ENCODE measurements at regions not wholly inside any gene's neighbourhood (a gene's known extent, or its start where the extent isn't known, plus 50 kb on each side); places are given as distances from the start of the nearest gene placed in this dataset.
A peak's percentile ranks its signal among the peaks of the same experiment; 100 is the strongest.
"Not testable (repeated sequence)": the region's sequence is repeated elsewhere in the genome, so short reads cannot be mapped to it uniquely, and the experiment has no call there.

- H3K27ac ChIP-seq: no peak overlapping the region
- DNase-seq (ENCODE audit: low spot score): no peak
- ChIA-PET CTCF (no interaction called here), POLR2A (ENCODE audit: low non-redundant PET) (no interaction called here)
- no peak for TF ChIP-seq CTCF (conservative IDR thresholded peaks at IDR 0.05; ENCODE audit: low read depth)
Observed at GRCh38 chr10:63675171-63675570, 154.0 kb downstream of the REEP3 start.

DNA sequence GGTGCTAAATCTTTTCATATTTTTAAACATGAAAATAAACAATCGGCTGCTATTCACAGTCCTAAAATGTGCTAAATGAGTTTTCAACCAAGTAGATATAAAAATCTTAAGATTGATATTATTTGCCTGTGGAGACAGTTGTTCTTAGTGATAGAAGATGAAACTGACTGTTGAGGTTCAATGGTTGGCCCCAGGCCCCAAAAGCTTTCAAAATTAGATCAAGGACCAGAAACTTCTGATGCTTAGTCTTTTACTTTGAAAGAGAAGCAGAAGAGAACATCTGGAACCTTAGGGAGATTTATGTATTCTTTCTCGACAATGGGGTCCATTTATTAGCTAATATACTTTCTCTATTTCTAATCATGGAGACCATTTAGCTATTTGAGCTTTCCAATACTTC is 155.8 kb downstream of the REEP3 start:
- DNase-seq (ENCODE audit: low spot score): no peak
- no peak for TF ChIP-seq CTCF (conservative IDR thresholded peaks at IDR 0.05; ENCODE audit: low read depth)
- ChIA-PET POLR2A (ENCODE audit: low non-redundant PET) (no interaction called here), CTCF (no interaction called here)
- no peak overlapping the region for H3K27ac ChIP-seq

DNA sequence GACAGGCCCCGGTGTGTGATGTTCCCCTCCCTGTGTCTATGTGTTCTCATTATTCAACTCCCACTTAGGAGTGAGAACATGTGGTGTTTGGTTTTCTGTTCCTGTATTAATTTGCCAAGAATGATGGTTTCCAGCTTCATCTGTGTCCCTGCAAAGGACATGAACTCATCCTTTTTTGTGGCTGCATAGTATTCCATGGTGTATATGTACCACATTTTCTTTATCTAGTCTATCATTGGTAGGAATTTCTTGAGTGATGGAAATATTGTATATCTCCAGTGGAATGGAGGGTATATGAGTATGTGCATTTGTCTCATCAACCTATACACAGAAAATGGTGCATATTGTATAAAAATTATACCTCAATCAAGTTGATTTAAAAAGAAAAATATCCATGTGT is 159.3 kb downstream of the REEP3 start:
- POLR2A ChIA-PET (ENCODE audit: low non-redundant PET); CTCF ChIA-PET: not testable (repeated sequence)

GRCh38 chr10:63681993-63682697 is 160.9 kb downstream of the REEP3 start:
- CTCF ChIA-PET: no interaction called here

More for the DNA sequence above, 159.3 kb downstream of the REEP3 start:
- not testable (repeated sequence) for H3K27ac ChIP-seq; DNase-seq (ENCODE audit: low spot score)

DNA sequence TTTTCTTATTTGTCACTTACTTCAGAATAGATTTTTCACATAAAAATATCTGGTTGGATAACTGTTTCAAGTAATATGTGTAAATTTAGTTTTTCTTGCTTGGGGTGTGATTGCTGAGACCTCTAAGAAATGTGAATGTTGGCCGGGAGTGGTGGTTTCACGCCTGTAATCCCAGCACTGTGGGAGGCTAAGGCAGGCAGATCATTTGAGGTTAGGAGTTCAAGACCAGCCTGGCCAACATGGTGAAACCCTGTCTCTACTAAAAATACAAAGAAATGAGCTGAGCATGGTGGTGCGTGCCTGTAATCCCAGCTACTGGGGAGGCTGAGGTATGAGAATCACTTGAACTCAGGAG is 161.5 kb downstream of the REEP3 start:
- DNase-seq (ENCODE audit: low spot score); H3K27ac ChIP-seq; CTCF ChIA-PET; POLR2A ChIA-PET (ENCODE audit: low non-redundant PET): not testable (repeated sequence)

More at GRCh38 chr10:63681993-63682697, 160.9 kb downstream of the REEP3 start:
- POLR2A ChIA-PET (ENCODE audit: low non-redundant PET): no interaction called here
- H3K27ac ChIP-seq: no peak overlapping the region
- DNase-seq (ENCODE audit: low spot score): peak; percentile 25
- no peak for TF ChIP-seq CTCF (conservative IDR thresholded peaks at IDR 0.05; ENCODE audit: low read depth)

DNA sequence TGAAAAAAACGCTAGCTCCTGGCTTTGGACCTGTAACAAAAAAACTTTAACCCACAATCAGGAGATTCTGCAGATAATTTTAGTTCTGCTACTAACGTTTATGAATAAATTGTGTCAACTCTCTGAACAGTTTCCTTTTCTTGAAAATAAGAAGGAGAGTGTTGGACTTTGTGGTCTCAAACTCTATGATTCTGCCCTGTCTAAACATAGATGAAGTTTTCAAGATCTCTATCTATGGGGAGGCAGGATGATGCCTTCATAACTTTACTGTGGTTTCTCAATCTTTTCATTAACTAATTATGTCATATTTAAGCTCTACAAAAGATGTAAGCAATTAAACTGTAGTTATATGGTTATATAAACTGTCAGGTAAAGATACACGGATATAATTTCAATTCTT is 162.0 kb downstream of the REEP3 start:
- ChIA-PET POLR2A (ENCODE audit: low non-redundant PET) (no interaction called here), CTCF (no interaction called here)
- TF ChIP-seq CTCF (conservative IDR thresholded peaks at IDR 0.05; ENCODE audit: low read depth): no peak
- DNase-seq (ENCODE audit: low spot score): no peak
- H3K27ac ChIP-seq: no peak overlapping the region

GRCh38 chr10:63683686-63684085 is 162.5 kb downstream of the REEP3 start:
- ChIA-PET CTCF (no interaction called here), POLR2A (ENCODE audit: low non-redundant PET) (no interaction called here)
- H3K27ac ChIP-seq: no peak overlapping the region
- no peak for TF ChIP-seq CTCF (conservative IDR thresholded peaks at IDR 0.05; ENCODE audit: low read depth)
- DNase-seq (ENCODE audit: low spot score): no peak

Data from RWPE1 (cell line).